Skin epidermis (tissue), 12 donors: ENCODE measurements at regions not wholly inside any gene's neighbourhood (a gene's known extent, or its start where the extent isn't known, plus 50 kb on each side); places are given as distances from the start of the nearest gene placed in this dataset.
"Not testable (repeated sequence)": the region's sequence is repeated elsewhere in the genome, so short reads cannot be mapped to it uniquely, and the experiment has no call there.

Experiments
- H3K27ac ChIP-seq, 21 experiments: fragments of 200-600 bp; sonication (generic) in 11 of 21; one replicate each; pipeline ENCODE4 v1.5.0; 2020; ENCODE audit warnings: mild to moderate bottlenecking in 3 of 21, inconsistent platforms in 2 of 21, moderate library complexity in 2 of 21
- H3K4me3 ChIP-seq, 7 experiments: fragments of 200-600 bp; sonication (generic) in 2 of 7; one replicate each; pipeline ENCODE4 v1.5.0; 2020; ENCODE audit warnings: inconsistent platforms in 2 of 7, mild to moderate bottlenecking in 2 of 7, moderate library complexity in 1 of 7

DNA sequence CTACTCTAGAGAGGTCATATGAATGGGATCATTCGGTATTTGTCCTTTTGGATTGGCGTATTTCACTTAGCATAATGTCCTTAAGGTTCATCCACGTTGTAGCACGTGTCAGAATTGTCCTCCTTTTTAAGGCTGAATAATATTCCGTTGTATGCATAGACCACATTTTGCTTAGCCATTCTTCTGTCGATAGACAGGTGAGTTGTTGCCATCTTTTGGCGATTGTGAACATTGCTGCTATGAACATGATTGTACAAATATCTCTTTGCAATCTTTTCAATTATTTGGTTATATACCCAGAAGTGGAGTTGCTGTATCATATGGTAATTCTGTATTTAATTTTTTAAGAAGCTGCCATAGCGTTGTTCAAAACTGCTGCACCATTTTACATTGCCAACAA, 52.4 kb upstream of the GOLGA8J start:
- H3K4me3 ChIP-seq, result no peak overlapping the region
- H3K27ac ChIP-seq, result no peak overlapping the region

DNA sequence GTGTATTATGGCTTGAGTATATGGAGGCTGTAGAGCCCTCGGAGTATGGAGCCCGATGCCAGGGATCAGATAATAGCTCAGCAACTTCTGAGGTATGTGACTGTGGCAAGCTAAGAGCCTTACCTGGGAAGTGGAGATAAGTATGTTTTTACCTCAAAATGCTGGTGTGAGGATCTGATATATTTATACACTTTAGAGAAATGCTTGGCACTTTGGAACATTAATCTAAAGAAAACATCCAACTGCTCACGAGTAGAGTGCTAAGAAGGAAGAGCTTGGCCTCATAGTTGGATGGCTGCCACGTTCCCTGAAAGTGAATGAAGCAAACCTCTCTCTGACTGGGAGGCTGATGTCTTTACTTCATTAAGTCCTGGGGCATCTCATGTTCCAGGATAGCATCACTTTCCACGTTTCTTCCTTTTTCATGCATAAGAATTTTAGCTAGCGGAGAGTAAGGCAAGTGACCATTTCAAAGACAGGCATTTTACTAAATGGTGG, 58.9 kb upstream of the GOLGA8J start:
- no peak overlapping the region for H3K27ac ChIP-seq
- no peak overlapping the region for H3K4me3 ChIP-seq

GRCh38 chr15:30010746-30011145, 72.0 kb upstream of the GOLGA8J start:
- H3K4me3 ChIP-seq, result no peak overlapping the region
- H3K27ac ChIP-seq, result no peak overlapping the region

DNA sequence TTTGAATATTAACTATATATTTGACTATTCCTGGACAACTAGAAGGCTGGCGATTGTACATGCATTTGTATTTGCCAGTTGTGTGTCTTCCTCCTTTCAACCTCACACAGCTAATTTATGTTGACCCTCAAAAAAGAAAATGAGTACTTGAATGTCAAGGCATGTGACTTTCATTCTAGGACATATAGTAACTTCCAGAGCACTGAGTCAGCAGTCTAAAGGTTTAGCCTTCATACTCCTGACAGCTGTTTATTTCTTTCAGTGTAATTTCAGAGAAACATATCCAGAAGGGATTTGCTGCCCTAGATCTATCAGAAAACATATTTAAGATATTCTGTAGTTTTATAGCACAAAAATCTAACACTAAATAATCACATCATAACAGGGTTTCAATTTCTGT, 74.6 kb upstream of the GOLGA8J start:
- Histone ChIP-seq H3K27ac (no peak overlapping the region), H3K4me3 (no peak overlapping the region)

- Histone ChIP-seq H3K4me3 (no peak overlapping the region), H3K27ac (peak overlapping the region in 1 of 21 experiments; percentile 34)
These were observed 81.2 kb upstream of the GOLGA8J start for GRCh38 chr15:30001602-30002001.

- no peak overlapping the region for H3K27ac ChIP-seq
- no peak overlapping the region for H3K4me3 ChIP-seq
These were observed 84.7 kb upstream of the GOLGA8J start for GRCh38 chr15:29998033-29998432.

DNA sequence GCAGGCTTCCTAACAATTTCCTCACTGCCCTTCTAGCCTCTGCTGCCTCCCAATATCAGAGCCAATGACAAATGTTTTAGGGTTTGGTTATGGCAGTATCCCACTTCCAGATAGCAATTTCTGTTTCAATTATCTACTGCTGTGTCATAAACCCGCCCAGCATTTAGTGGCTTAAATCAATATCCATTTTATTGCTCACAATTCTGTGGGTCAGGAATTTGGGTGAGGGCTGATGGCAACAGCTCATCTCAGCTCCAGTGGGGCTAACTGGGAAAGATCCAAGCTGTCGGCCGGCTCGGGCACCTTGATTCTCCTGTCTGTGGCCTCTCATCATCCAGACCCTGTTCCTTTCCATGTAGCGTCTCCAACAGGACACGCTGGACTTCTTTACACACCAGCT, 85.3 kb upstream of the GOLGA8J start:
- no peak overlapping the region for H3K27ac ChIP-seq
- no peak overlapping the region for H3K4me3 ChIP-seq

- no peak overlapping the region for H3K4me3 ChIP-seq
- no peak overlapping the region for H3K27ac ChIP-seq
These were observed 88.5 kb upstream of the GOLGA8J start for GRCh38 chr15:29994284-29994683.

- Histone ChIP-seq H3K27ac (no peak overlapping the region), H3K4me3 (no peak overlapping the region)
These were observed 91.8 kb upstream of the GOLGA8J start for GRCh38 chr15:29990954-29991353.

GRCh38 chr15:29990035-29990434, 92.7 kb upstream of the GOLGA8J start:
- H3K27ac ChIP-seq, result no peak overlapping the region
- no peak overlapping the region for H3K4me3 ChIP-seq

DNA sequence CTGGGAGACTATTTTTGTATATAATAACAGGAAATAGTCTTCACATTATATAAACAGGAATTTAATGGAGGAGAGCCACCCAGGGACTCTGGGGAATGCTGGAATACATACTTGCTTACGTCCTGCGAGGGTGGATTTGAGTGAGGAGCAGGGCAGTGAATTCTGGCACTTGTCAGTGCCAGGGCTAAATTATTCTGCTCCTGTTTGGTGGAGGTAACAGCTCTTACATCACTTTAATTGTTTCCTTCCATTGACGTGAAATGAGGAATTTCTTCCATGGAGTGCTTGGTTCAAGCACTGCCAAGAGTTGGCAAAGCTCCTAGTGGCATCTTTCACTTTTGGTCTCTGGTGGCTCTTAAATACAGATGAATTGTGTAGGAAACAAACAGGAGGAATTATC, 94.1 kb upstream of the GOLGA8J start:
- Histone ChIP-seq H3K27ac (no peak overlapping the region), H3K4me3 (no peak overlapping the region)

DNA sequence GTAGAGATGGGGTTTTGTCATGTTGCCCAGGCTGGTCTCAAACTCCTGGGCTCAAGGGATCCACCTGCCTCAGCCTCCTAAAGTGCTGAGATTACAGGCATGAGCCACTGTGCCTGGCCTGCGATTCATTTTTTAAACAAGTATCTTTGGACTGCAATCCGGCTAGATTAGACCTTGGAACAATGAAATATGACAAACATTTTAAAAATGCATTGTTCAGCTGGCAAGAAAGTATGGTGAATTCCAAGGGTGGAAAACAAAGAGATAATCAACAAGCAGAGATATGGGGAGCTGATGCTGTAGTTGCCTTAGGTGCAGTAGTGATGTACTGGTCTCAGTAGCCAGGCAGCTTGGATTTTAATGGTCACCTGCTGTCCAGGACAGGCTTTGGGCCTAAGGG, 95.8 kb upstream of the GOLGA8J start:
- H3K27ac ChIP-seq, result no peak overlapping the region
- H3K4me3 ChIP-seq, result no peak overlapping the region

DNA sequence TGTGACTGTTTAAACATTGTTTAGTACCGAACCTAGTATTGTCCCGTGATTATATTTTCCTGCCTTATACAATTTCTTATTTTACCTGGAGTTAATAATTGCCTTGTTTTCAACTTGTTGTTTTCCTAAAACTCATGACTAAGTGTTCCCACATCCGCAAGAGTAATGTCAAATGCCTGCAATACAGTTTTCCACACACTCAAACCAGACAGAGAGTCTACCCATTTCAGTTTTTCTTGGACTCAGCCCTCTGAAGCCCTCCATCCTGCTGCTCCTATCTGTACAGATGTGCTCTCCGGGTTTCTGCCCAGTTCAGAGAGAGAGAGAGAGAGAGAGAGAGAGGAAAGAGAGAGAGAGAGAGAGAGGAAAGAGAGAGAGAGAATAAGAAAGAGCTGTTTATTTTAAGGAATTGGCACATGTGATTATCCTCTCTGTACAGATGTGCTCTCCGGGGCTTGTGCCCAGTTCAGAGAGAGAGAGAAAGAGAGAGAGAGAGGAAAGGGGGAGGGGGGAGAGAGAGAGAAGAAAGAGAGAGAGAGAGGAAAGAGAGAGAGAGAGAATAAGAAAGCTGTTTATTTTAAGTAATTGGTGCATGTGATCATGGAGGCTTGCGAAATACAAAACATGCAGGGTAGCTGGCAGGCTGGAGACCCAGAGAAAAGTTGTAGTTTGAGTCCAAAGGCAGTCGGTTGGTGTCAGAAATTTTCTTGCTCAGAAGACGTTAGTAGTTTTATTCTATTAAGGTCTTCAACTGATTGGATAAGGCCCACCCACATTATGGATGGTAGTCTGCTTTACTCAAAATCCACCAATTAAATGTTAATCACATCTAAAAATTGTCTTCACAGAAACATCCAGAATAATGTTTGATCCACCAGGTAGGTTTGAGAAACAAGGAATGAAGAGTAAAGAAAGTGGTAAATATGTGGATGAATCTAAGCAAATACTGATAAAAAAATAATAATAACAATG, 104.1 kb upstream of the GOLGA8J start:
- H3K27ac ChIP-seq, result no peak overlapping the region

GRCh38 chr15:29974056-29974455, 108.7 kb upstream of the GOLGA8J start:
- H3K4me3 ChIP-seq, H3K27ac ChIP-seq: not testable (repeated sequence)

More for the DNA sequence above, 104.1 kb upstream of the GOLGA8J start:
- H3K4me3 ChIP-seq, result no peak overlapping the region

GRCh38 chr15:29972051-29972450, 110.7 kb upstream of the GOLGA8J start:
- Histone ChIP-seq H3K27ac (no peak overlapping the region), H3K4me3 (no peak overlapping the region)

- H3K27ac ChIP-seq, result no peak overlapping the region
- H3K4me3 ChIP-seq, result no peak overlapping the region
These were observed 112.4 kb upstream of the GOLGA8J start for GRCh38 chr15:29970402-29970695.

GRCh38 chr15:29969562-29970401, 113.0 kb upstream of the GOLGA8J start:
- no peak overlapping the region for H3K27ac ChIP-seq
- H3K4me3 ChIP-seq, result no peak overlapping the region

GRCh38 chr15:29968895-29969561, 113.7 kb upstream of the GOLGA8J start:
- Histone ChIP-seq H3K4me3 (peak overlapping the region in 2 of 7 experiments; percentile 17 to 24), H3K27ac (no peak overlapping the region)

- Histone ChIP-seq H3K4me3 (peak overlapping the region in 2 of 7 experiments; percentile 17 to 24), H3K27ac (no peak overlapping the region)
These were observed 114.5 kb upstream of the GOLGA8J start for GRCh38 chr15:29968099-29968894.
